SK-N-SH (cell line): ENCODE measurements at regions not wholly inside any gene's neighbourhood (a gene's known extent, or its start where the extent isn't known, plus 50 kb on each side); places are given as distances from the start of the nearest gene placed in this dataset.

Experiments used
- ELF1 ChIP-seq: IDR thresholded peaks from 2 replicates; pipeline ENCODE4 v1.4.0; 2012
- EP300 ChIP-seq, 2 experiments: IDR thresholded peaks; 2 replicates each; pipeline versions ENCODE4 v1.4.0 to v1.6.1; 2012; ENCODE audit warnings: borderline replicate concordance in 1 of 2, low read depth in 1 of 2, low read length in 1 of 2
- EZH2phosphoT487 ChIP-seq: fragments of 200-600 bp; sonication (generic); IDR thresholded peaks from 2 replicates; pipeline ENCODE4 v1.6.1; 2017; ENCODE audit warnings: low read depth, mixed run types, mild to moderate bottlenecking, antibody characterized with exemption, moderate library complexity, borderline replicate concordance
- NRF1 ChIP-seq: IDR thresholded peaks from 2 replicates; pipeline ENCODE4 v1.6.1; 2012; ENCODE audit warnings: low read depth, mild to moderate bottlenecking, low read length
- RCOR1 ChIP-seq: fragments of 150-350 bp; IDR thresholded peaks from 2 replicates; pipeline ENCODE4 v1.6.1; 2017; ENCODE audit warnings: antibody characterized with exemption, low read length
- SMC3 ChIP-seq: IDR thresholded peaks from 2 replicates; pipeline ENCODE4 v1.6.1; 2012; ENCODE audit warnings: low read depth, low read length, improper control_type of control experiment
- TF ChIP-seq, protein P1 (sequence below): fragments of 200-600 bp; sonication (generic); IDR thresholded peaks from 2 replicates; pipeline ENCODE4 v1.6.1; 2017; ENCODE audit warnings: antibody characterized with exemption, mild to moderate bottlenecking, moderate library complexity
- TF ChIP-seq, protein P2 (sequence below): IDR thresholded peaks from 2 replicates; pipeline ENCODE4; 2012
- TF ChIP-seq, protein P3 (sequence below): IDR thresholded peaks from 2 replicates; pipeline ENCODE4 v1.6.1; 2012; ENCODE audit warnings: mild to moderate bottlenecking, low read depth, low read length, moderate library complexity
- TF ChIP-seq, protein P4 (sequence below): IDR thresholded peaks from 2 replicates; pipeline ENCODE4 v1.4.0; 2012; ENCODE audit warnings: low read depth, borderline replicate concordance

DNA sequence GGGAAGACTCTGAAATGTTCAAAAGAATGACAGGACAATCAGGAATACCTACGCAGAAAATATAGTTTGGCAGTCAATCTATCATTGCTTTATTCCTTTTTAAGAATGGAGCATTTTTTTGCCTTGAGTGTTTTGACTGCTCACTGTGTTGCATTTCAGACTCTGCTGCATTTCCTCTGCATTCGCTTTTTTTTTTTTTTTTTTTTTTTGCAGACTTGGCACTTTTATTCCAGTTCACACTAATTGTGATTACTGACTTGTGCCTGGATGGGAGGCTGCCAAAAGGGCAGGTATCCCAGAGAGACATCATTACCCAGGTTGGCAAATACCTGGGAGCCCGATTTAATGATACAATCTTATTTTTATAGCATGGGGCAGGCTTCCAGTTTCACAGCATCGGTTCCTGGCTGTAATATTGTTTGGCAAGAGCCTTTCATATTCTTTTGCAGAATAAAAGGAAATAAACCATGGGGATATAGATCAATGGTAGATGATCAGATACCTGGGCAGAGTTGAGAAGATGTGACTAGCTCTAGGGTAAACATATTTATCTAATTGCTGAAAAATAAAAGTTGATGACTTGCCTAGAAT, 1132.6 kb downstream of the MAT2B start:
- TF ChIP-seq, protein P1, sequence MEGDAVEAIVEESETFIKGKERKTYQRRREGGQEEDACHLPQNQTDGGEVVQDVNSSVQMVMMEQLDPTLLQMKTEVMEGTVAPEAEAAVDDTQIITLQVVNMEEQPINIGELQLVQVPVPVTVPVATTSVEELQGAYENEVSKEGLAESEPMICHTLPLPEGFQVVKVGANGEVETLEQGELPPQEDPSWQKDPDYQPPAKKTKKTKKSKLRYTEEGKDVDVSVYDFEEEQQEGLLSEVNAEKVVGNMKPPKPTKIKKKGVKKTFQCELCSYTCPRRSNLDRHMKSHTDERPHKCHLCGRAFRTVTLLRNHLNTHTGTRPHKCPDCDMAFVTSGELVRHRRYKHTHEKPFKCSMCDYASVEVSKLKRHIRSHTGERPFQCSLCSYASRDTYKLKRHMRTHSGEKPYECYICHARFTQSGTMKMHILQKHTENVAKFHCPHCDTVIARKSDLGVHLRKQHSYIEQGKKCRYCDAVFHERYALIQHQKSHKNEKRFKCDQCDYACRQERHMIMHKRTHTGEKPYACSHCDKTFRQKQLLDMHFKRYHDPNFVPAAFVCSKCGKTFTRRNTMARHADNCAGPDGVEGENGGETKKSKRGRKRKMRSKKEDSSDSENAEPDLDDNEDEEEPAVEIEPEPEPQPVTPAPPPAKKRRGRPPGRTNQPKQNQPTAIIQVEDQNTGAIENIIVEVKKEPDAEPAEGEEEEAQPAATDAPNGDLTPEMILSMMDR = no peak
- no peak; a peak in 1 of 4 replicates for TF ChIP-seq EP300 (IDR thresholded peaks at IDR 0.05; ENCODE audit: borderline replicate concordance in 1 of 2, low read depth in 1 of 2, low read length in 1 of 2)
- TF ChIP-seq, protein P2, sequence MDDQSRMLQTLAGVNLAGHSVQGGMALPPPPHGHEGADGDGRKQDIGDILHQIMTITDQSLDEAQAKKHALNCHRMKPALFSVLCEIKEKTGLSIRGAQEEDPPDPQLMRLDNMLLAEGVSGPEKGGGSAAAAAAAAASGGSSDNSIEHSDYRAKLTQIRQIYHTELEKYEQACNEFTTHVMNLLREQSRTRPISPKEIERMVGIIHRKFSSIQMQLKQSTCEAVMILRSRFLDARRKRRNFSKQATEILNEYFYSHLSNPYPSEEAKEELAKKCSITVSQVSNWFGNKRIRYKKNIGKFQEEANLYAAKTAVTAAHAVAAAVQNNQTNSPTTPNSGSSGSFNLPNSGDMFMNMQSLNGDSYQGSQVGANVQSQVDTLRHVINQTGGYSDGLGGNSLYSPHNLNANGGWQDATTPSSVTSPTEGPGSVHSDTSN = no peak
- TF ChIP-seq ELF1 = no peak
- no peak for TF ChIP-seq NRF1
- TF ChIP-seq, protein P3, sequence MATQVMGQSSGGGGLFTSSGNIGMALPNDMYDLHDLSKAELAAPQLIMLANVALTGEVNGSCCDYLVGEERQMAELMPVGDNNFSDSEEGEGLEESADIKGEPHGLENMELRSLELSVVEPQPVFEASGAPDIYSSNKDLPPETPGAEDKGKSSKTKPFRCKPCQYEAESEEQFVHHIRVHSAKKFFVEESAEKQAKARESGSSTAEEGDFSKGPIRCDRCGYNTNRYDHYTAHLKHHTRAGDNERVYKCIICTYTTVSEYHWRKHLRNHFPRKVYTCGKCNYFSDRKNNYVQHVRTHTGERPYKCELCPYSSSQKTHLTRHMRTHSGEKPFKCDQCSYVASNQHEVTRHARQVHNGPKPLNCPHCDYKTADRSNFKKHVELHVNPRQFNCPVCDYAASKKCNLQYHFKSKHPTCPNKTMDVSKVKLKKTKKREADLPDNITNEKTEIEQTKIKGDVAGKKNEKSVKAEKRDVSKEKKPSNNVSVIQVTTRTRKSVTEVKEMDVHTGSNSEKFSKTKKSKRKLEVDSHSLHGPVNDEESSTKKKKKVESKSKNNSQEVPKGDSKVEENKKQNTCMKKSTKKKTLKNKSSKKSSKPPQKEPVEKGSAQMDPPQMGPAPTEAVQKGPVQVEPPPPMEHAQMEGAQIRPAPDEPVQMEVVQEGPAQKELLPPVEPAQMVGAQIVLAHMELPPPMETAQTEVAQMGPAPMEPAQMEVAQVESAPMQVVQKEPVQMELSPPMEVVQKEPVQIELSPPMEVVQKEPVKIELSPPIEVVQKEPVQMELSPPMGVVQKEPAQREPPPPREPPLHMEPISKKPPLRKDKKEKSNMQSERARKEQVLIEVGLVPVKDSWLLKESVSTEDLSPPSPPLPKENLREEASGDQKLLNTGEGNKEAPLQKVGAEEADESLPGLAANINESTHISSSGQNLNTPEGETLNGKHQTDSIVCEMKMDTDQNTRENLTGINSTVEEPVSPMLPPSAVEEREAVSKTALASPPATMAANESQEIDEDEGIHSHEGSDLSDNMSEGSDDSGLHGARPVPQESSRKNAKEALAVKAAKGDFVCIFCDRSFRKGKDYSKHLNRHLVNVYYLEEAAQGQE = no peak
- TF ChIP-seq, protein P4, sequence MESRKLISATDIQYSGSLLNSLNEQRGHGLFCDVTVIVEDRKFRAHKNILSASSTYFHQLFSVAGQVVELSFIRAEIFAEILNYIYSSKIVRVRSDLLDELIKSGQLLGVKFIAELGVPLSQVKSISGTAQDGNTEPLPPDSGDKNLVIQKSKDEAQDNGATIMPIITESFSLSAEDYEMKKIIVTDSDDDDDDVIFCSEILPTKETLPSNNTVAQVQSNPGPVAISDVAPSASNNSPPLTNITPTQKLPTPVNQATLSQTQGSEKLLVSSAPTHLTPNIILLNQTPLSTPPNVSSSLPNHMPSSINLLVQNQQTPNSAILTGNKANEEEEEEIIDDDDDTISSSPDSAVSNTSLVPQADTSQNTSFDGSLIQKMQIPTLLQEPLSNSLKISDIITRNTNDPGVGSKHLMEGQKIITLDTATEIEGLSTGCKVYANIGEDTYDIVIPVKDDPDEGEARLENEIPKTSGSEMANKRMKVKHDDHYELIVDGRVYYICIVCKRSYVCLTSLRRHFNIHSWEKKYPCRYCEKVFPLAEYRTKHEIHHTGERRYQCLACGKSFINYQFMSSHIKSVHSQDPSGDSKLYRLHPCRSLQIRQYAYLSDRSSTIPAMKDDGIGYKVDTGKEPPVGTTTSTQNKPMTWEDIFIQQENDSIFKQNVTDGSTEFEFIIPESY = no peak
- TF ChIP-seq EZH2phosphoT487 = no peak
- no peak for TF ChIP-seq SMC3
- TF ChIP-seq RCOR1 = no peak
